ENCODE measurements at regions not wholly inside any gene's neighbourhood (a gene's known extent, or its start where the extent isn't known, plus 50 kb on each side); places are given as distances from the start of the nearest gene placed in this dataset.

DNA sequence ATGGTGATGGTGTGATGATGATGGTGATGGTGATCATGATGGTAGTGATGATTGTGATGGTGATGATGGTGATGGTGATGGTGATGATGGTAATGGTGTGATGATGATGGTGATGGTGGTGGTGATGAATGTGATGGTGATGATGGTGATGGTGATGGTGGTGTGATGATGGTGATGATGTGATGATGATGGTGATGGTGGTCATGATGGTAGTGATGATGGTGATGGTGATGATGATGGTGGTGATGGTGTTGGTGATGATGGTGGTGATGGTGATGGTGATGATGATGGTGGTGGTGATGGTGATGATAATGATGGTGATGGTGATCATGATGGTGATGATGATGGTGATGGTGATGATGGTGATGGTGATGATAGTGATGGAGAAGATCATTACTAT lies 120.3 kb downstream of the ZNF664 start:
- Histone ChIP-seq H4K20me1 (replicated peaks; ENCODE audit: control insufficient read depth, insufficient read depth, low read length) (no peaks in the 10 kb centered on the region), H3K9me3 (replicated peaks; ENCODE audit: control insufficient read depth, insufficient read depth, low read depth, low read length) (peaks cover 3% of the 10 kb centered on the region; the same call in 1 of the 2 replicates), H3K27ac (ENCODE audit: extremely low read depth, low read depth, low read length) (no peak overlapping the region; the same call in 2 of the 3 replicates), H3K4me1 (replicated peaks in 1 of 2; ENCODE audit: control insufficient read depth in 2 of 2, insufficient read depth in 2 of 2, low read length in 2 of 2) (no peaks in the 10 kb centered on the region), H3K36me3 (ENCODE audit: control insufficient read depth, insufficient read depth, low read length) (no peaks in the 10 kb centered on the region), H3K4me3 (no peak overlapping the region), H3K79me2 (ENCODE audit: control insufficient read depth, insufficient read depth, low read length) (no peaks in the 10 kb centered on the region), H3K4me2 (ENCODE audit: insufficient read depth, low read length) (no peak overlapping the region), H3K9me1 (ENCODE audit: control insufficient read depth, insufficient read depth, low read length) (no peaks in the 10 kb centered on the region), H3K27me3 (ENCODE audit: control insufficient read depth in 2 of 2, insufficient read depth in 2 of 2, low read length in 2 of 2) (peaks cover 27 to 63% of the 10 kb centered on the region in 2 experiments), H3K9ac (ENCODE audit: insufficient read depth in 1 of 2, low read depth in 2 of 2, low read length in 2 of 2) (no peak overlapping the region), H2AFZ (ENCODE audit: low read depth, low read length) (no peak overlapping the region)
- in situ Hi-C loops (cut with MboI) = no loop called here
- POLR2A ChIA-PET = no interaction called here
- no TSS peak for BruUV-seq (replicated peaks)
- ATAC-seq = no peak
- TF ChIP-seq TAF15 (IDR thresholded peaks at IDR 0.05; ENCODE audit: low read depth, low read length) (no peak), COPS2 (conservative IDR thresholded peaks at IDR 0.05) (no peak), BMI1 (IDR thresholded peaks at IDR 0.05; ENCODE audit: low read length) (no peak), TSC22D4 (tag; IDR thresholded peaks at IDR 0.05) (0 out of 2 replicates have a peak, but pooled peaks have one; percentile 30), NCOA4 (IDR thresholded peaks at IDR 0.05; ENCODE audit: partially characterized antibody) (no peak), CC2D1A (IDR thresholded peaks at IDR 0.05) (no peak), EWSR1 (IDR thresholded peaks at IDR 0.05; ENCODE audit: borderline replicate concordance, low read depth, partially characterized antibody) (no peak), ZNF274 (IDR thresholded peaks at IDR 0.05; ENCODE audit: borderline replicate concordance, low read depth, low read length) (no peak), ZBTB1 (CRISPR knock-in tag; IDR thresholded peaks at IDR 0.05; ENCODE audit: borderline replicate concordance, low read depth) (no peak)
- TF ChIP-seq, protein P1, sequence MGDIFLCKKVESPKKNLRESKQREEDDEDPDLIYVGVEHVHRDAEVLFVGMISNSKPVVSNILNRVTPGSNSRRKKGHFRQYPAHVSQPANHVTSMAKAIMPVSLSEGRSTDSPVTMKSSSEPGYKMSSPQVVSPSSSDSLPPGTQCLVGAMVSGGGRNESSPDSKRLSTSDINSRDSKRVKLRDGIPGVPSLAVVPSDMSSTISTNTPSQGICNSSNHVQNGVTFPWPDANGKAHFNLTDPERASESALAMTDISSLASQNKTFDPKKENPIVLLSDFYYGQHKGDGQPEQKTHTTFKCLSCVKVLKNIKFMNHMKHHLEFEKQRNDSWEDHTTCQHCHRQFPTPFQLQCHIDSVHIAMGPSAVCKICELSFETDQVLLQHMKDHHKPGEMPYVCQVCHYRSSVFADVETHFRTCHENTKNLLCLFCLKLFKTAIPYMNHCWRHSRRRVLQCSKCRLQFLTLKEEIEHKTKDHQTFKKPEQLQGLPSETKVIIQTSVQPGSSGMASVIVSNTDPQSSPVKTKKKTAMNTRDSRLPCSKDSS (IDR thresholded peaks at IDR 0.05; ENCODE audit: low read depth, partially characterized antibody) = peak; percentile 8
- TF ChIP-seq, protein P2, sequence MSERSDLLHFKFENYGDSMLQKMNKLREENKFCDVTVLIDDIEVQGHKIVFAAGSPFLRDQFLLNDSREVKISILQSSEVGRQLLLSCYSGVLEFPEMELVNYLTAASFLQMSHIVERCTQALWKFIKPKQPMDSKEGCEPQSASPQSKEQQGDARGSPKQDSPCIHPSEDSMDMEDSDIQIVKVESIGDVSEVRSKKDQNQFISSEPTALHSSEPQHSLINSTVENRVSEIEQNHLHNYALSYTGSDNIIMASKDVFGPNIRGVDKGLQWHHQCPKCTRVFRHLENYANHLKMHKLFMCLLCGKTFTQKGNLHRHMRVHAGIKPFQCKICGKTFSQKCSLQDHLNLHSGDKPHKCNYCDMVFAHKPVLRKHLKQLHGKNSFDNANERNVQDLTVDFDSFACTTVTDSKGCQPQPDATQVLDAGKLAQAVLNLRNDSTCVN (CRISPR knock-in tag; IDR thresholded peaks at IDR 0.05) = 0 out of 2 replicates have a peak, but pooled peaks have one; percentile 4
- TF ChIP-seq, protein P3, sequence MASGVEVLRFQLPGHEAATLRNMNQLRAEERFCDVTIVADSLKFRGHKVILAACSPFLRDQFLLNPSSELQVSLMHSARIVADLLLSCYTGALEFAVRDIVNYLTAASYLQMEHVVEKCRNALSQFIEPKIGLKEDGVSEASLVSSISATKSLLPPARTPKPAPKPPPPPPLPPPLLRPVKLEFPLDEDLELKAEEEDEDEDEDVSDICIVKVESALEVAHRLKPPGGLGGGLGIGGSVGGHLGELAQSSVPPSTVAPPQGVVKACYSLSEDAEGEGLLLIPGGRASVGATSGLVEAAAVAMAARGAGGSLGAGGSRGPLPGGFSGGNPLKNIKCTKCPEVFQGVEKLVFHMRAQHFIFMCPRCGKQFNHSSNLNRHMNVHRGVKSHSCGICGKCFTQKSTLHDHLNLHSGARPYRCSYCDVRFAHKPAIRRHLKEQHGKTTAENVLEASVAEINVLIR (CRISPR knock-in tag; IDR thresholded peaks at IDR 0.05) = no peak
- DNase-seq (ENCODE audit: extremely low read depth in 1 of 4, low spot score in 3 of 4) = no peak
- FAIRE-seq = peak; percentile 73
- CTCF ChIA-PET (ENCODE audit: low intra/inter-chr PET ratio) = no interaction called here
- intact Hi-C loops (cut with micrococcal nuclease) = no loop called here
